ENCODE measurements at regions not wholly inside any gene's neighbourhood (a gene's known extent, or its start where the extent isn't known, plus 50 kb on each side); places are given as distances from the start of the nearest gene placed in this dataset.

DNA sequence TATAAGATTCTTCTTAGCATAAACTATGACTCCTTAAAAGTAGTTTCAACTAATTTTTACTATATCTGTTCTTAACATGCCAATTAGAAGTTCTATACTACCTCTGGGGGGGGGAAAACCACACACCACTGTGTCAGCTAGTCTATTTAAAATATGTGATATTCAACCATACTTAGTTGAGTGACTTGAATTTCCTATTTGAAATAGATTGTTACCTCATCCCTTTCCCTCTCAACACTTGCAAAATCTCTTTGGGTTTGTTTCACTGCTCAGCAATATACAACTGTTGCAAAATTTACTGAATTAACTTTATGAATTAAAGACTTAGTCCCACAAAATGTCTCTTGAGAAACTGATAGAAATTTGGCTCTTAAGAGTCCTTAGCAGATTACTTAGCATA, 151.1 kb upstream of the POU5F2 start:
- Histone ChIP-seq H3K9me3 (ENCODE audit: control insufficient read depth, low read length) (no peaks in the 10 kb centered on the region), H3K36me3 (ENCODE audit: control insufficient read depth, insufficient read depth, low read length) (no peaks in the 10 kb centered on the region), H3K4me3 (ENCODE audit: insufficient read depth, low read depth, low read length) (no peak overlapping the region), H3K27me3 (ENCODE audit: control insufficient read depth, insufficient read depth, low read length, poor library complexity, severe bottlenecking) (no peaks in the 10 kb centered on the region), H3K27ac (ENCODE audit: insufficient read depth, low read depth, low read length, poor library complexity, severe bottlenecking) (no peak overlapping the region), H3K4me1 (ENCODE audit: control insufficient read depth, insufficient read depth, low read length) (peaks cover 29% of the 10 kb centered on the region)

DNA sequence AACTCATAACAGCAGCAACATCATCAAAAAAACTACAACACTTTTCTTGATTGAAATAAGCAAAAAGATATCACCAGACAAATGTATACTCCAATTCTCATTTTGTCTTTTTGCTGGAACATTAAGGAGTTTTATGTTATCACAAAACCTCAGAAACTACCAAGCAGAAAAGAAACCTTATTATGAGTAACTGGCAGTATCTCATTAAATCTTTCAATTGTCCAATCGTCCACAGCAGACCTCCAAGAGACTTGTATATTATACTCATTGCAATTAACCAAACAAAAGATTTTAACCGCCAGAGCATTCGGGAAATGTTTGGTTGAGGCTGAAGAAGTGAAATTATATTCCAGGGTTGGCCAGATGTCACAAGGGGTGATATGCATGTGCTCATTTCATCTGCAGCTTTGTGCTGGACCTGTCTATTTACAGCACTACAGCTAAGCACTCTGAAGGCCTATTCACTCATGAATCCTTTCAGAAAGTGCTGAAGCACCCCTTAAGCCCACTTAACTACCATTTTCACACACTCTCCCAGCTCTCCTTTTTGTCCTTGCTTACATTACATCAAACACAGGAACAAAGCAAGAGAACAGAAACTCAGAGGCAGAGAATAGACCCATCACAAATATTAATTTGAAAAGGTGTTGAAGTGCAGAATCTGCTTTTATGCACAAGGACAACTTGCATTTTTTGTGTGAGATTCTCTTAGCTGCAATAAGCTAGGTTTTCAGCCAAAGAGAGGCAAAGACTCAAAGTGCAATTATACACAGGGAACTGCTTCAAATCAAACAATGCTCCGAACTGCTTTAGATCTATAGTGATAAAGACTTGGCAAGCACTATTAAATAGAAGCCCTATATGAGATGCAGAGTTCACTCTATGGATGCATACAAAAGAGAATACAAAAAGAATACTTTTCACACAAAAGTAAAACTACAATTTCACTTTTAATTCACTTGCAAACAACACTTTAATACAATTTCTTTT, 150.4 kb upstream of the POU5F2 start:
- Histone ChIP-seq H3K4me1 (ENCODE audit: control insufficient read depth, insufficient read depth, low read length) (peaks cover 29% of the 10 kb centered on the region), H3K27ac (ENCODE audit: insufficient read depth, low read depth, low read length, poor library complexity, severe bottlenecking) (peak overlapping the region; percentile 81), H3K4me3 (ENCODE audit: insufficient read depth, low read depth, low read length) (no peak overlapping the region), H3K27me3 (ENCODE audit: control insufficient read depth, insufficient read depth, low read length, poor library complexity, severe bottlenecking) (no peaks in the 10 kb centered on the region), H3K36me3 (ENCODE audit: control insufficient read depth, insufficient read depth, low read length) (no peaks in the 10 kb centered on the region), H3K9me3 (ENCODE audit: control insufficient read depth, low read length) (no peaks in the 10 kb centered on the region)
- WGBS, 2 experiments, result 94 to 96% methylated on average over 4 of the region's 4 CpGs

DNA sequence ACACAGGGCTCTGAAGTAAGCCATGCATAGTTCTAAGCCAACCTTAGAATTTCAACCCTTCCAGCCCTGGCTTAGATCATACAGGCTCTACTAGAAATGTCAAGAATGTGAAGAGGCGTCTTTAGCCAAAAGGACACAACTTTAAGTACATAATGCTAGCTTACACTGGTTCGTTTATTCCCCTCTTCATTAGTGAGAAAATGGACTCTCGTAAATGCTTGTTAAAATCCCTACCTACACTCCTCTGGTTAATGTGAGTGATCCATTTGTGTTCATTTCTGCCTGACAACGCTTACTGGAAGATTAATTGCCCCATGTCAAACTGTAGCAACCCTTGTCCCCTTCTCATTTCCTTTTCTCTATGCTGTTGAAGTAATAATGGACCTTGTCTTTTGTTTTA, 149.3 kb upstream of the POU5F2 start:
- 76 to 78% methylated on average over 4 of the region's 4 CpGs for WGBS, 2 experiments
- Histone ChIP-seq H3K27ac (ENCODE audit: insufficient read depth, low read depth, low read length, poor library complexity, severe bottlenecking) (peak overlapping the region; percentile 71), H3K4me1 (ENCODE audit: control insufficient read depth, insufficient read depth, low read length) (peaks cover 29% of the 10 kb centered on the region)

GRCh38 chr5:93887678-93888077, 146.3 kb upstream of the POU5F2 start:
- no peaks in the 10 kb centered on the region for H3K9me3 ChIP-seq (ENCODE audit: control insufficient read depth, low read length)
- 86 to 90% methylated on average over 1 of the region's 1 CpG for WGBS, 2 experiments
- no peaks in the 10 kb centered on the region for H3K36me3 ChIP-seq (ENCODE audit: control insufficient read depth, insufficient read depth, low read length)
- H3K27me3 ChIP-seq (ENCODE audit: control insufficient read depth, insufficient read depth, low read length, poor library complexity, severe bottlenecking), result no peaks in the 10 kb centered on the region
- peaks cover 28% of the 10 kb centered on the region for H3K4me1 ChIP-seq (ENCODE audit: control insufficient read depth, insufficient read depth, low read length)
- no peak overlapping the region for H3K4me3 ChIP-seq (ENCODE audit: insufficient read depth, low read depth, low read length)
- no peak overlapping the region for H3K27ac ChIP-seq (ENCODE audit: insufficient read depth, low read depth, low read length, poor library complexity, severe bottlenecking)

More for the DNA sequence above, 149.3 kb upstream of the POU5F2 start:
- Histone ChIP-seq H3K4me3 (ENCODE audit: insufficient read depth, low read depth, low read length) (no peak overlapping the region), H3K9me3 (ENCODE audit: control insufficient read depth, low read length) (no peaks in the 10 kb centered on the region), H3K27me3 (ENCODE audit: control insufficient read depth, insufficient read depth, low read length, poor library complexity, severe bottlenecking) (no peaks in the 10 kb centered on the region), H3K36me3 (ENCODE audit: control insufficient read depth, insufficient read depth, low read length) (no peaks in the 10 kb centered on the region)

DNA sequence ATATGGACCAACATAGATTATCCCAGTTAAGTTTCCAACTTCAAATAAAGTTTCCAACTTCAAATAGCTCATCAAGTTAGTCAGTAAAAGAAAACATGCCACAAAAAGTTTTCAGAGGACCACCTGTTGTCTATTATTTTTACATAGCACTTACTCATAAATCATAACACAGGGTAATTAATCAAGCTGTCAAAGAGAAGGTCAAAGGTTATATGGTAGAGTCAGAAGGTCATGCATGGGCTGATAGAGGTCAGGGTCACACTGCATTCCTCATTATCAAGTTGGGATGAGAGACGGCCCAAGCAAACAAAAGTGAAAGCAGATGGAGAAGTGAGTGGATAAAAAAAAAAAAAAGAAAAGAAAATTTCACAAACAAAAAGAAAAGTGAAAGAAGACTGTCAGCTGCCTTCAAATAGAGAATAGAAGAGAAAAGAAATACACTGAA, 145.5 kb upstream of the POU5F2 start:
- WGBS, 2 experiments, result 50 to 79% methylated on average over 1 of the region's 1 CpG
- H3K27ac ChIP-seq (ENCODE audit: insufficient read depth, low read depth, low read length, poor library complexity, severe bottlenecking), result peak overlapping the region; percentile 66
- H3K4me1 ChIP-seq (ENCODE audit: control insufficient read depth, insufficient read depth, low read length), result peaks cover 22% of the 10 kb centered on the region
- no peaks in the 10 kb centered on the region for H3K36me3 ChIP-seq (ENCODE audit: control insufficient read depth, insufficient read depth, low read length)
- H3K27me3 ChIP-seq (ENCODE audit: control insufficient read depth, insufficient read depth, low read length, poor library complexity, severe bottlenecking), result no peaks in the 10 kb centered on the region
- no peaks in the 10 kb centered on the region for H3K9me3 ChIP-seq (ENCODE audit: control insufficient read depth, low read length)
- no peak overlapping the region for H3K4me3 ChIP-seq (ENCODE audit: insufficient read depth, low read depth, low read length)

- Histone ChIP-seq H3K9me3 (ENCODE audit: control insufficient read depth, low read length) (no peaks in the 10 kb centered on the region), H3K4me1 (ENCODE audit: control insufficient read depth, insufficient read depth, low read length) (peaks cover 15% of the 10 kb centered on the region), H3K27ac (ENCODE audit: insufficient read depth, low read depth, low read length, poor library complexity, severe bottlenecking) (peak overlapping the region; percentile 66), H3K36me3 (ENCODE audit: control insufficient read depth, insufficient read depth, low read length) (no peaks in the 10 kb centered on the region), H3K27me3 (ENCODE audit: control insufficient read depth, insufficient read depth, low read length, poor library complexity, severe bottlenecking) (no peaks in the 10 kb centered on the region), H3K4me3 (ENCODE audit: insufficient read depth, low read depth, low read length) (no peak overlapping the region)
- 92 to 94% methylated on average over 6 of the region's 7 CpGs for WGBS, 2 experiments
Measured at GRCh38 chr5:93886098-93886806, 144.9 kb upstream of the POU5F2 start.

DNA sequence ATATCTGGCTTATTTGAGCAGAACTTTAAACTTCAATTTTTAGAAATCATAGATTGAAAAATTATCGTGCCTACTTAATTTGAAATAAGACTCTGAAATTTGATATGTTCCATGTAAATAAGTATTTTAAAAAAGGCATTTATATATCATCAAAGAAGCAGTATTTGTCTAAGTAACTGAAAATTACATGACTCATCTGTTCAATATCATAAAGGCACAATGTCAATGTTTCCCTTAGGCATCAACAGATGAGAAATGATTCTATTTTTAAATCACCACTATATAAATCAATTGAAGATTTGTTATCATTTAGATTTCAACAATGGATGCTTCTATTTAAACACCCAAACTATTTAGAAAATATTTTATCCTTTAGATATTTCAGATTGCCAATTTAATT, 142.9 kb upstream of the POU5F2 start:
- Histone ChIP-seq H3K4me3 (ENCODE audit: insufficient read depth, low read depth, low read length) (no peak overlapping the region), H3K27me3 (ENCODE audit: control insufficient read depth, insufficient read depth, low read length, poor library complexity, severe bottlenecking) (no peaks in the 10 kb centered on the region), H3K27ac (ENCODE audit: insufficient read depth, low read depth, low read length, poor library complexity, severe bottlenecking) (no peak overlapping the region), H3K9me3 (ENCODE audit: control insufficient read depth, low read length) (no peaks in the 10 kb centered on the region), H3K36me3 (ENCODE audit: control insufficient read depth, insufficient read depth, low read length) (no peaks in the 10 kb centered on the region), H3K4me1 (ENCODE audit: control insufficient read depth, insufficient read depth, low read length) (peaks cover 6% of the 10 kb centered on the region)
- WGBS, 2 experiments, result 100% methylated on average over 1 of the region's 1 CpG; no CpG with 5 or more reads in 1 of the 2 experiments

GRCh38 chr5:93883459-93883858, 142.1 kb upstream of the POU5F2 start:
- Histone ChIP-seq H3K9me3 (ENCODE audit: control insufficient read depth, low read length) (no peaks in the 10 kb centered on the region), H3K4me1 (ENCODE audit: control insufficient read depth, insufficient read depth, low read length) (peaks cover 6% of the 10 kb centered on the region), H3K27ac (ENCODE audit: insufficient read depth, low read depth, low read length, poor library complexity, severe bottlenecking) (no peak overlapping the region), H3K27me3 (ENCODE audit: control insufficient read depth, insufficient read depth, low read length, poor library complexity, severe bottlenecking) (no peaks in the 10 kb centered on the region), H3K4me3 (ENCODE audit: insufficient read depth, low read depth, low read length) (no peak overlapping the region), H3K36me3 (ENCODE audit: control insufficient read depth, insufficient read depth, low read length) (no peaks in the 10 kb centered on the region)
- 73 to 78% methylated on average over 2 of the region's 2 CpGs for WGBS, 2 experiments

- H3K36me3 ChIP-seq (ENCODE audit: control insufficient read depth, insufficient read depth, low read length), result no peaks in the 10 kb centered on the region
- no peaks in the 10 kb centered on the region for H3K27me3 ChIP-seq (ENCODE audit: control insufficient read depth, insufficient read depth, low read length, poor library complexity, severe bottlenecking)
- no peak overlapping the region for H3K4me3 ChIP-seq (ENCODE audit: insufficient read depth, low read depth, low read length)
- 88 to 92% methylated on average over 1 of the region's 1 CpG for WGBS, 2 experiments
- no peaks in the 10 kb centered on the region for H3K9me3 ChIP-seq (ENCODE audit: control insufficient read depth, low read length)
- H3K4me1 ChIP-seq (ENCODE audit: control insufficient read depth, insufficient read depth, low read length), result peaks cover 6% of the 10 kb centered on the region
- no peak overlapping the region for H3K27ac ChIP-seq (ENCODE audit: insufficient read depth, low read depth, low read length, poor library complexity, severe bottlenecking)
Measured at GRCh38 chr5:93875693-93876092, 134.3 kb upstream of the POU5F2 start.

- no peak overlapping the region for H3K4me3 ChIP-seq (ENCODE audit: insufficient read depth, low read depth, low read length)
- peaks cover 6% of the 10 kb centered on the region for H3K4me1 ChIP-seq (ENCODE audit: control insufficient read depth, insufficient read depth, low read length)
- H3K27ac ChIP-seq (ENCODE audit: insufficient read depth, low read depth, low read length, poor library complexity, severe bottlenecking), result no peak overlapping the region
- no peaks in the 10 kb centered on the region for H3K27me3 ChIP-seq (ENCODE audit: control insufficient read depth, insufficient read depth, low read length, poor library complexity, severe bottlenecking)
- H3K9me3 ChIP-seq (ENCODE audit: control insufficient read depth, low read length), result no peaks in the 10 kb centered on the region
- H3K36me3 ChIP-seq (ENCODE audit: control insufficient read depth, insufficient read depth, low read length), result no peaks in the 10 kb centered on the region
Measured at GRCh38 chr5:93874491-93874890, 133.1 kb upstream of the POU5F2 start.
